GM19023 (cell line): ENCODE measurements at regions not wholly inside any gene's neighbourhood (a gene's known extent, or its start where the extent isn't known, plus 50 kb on each side); places are given as distances from the start of the nearest gene placed in this dataset.
"Not testable (repeated sequence)": the region's sequence is repeated elsewhere in the genome, so short reads cannot be mapped to it uniquely, and the experiment has no call there.

Source experiments
- ATAC-seq: cut with Tn5 transposase; IDR thresholded peaks from one replicate; pipeline ENCODE4 v1.9.1; 2021; ENCODE audit warnings: mild to moderate bottlenecking, moderate library complexity; ENCODE audit not compliant: unreplicated experiment

- no peak for ATAC-seq
Observed at GRCh38 chr12:115813256-115813655, 464.2 kb downstream of the MED13L start.

- ATAC-seq, result no peak
Observed at GRCh38 chr12:115811929-115812328, 465.6 kb downstream of the MED13L start.

- ATAC-seq, result no peak
Observed at GRCh38 chr12:115811045-115811444, 466.4 kb downstream of the MED13L start.

GRCh38 chr12:115810122-115810901 lies 467.2 kb downstream of the MED13L start:
- ATAC-seq, result no peak

GRCh38 chr12:115806000-115806399 lies 471.5 kb downstream of the MED13L start:
- ATAC-seq, result no peak

- ATAC-seq, result no peak
Observed at GRCh38 chr12:115802767-115803166, 474.7 kb downstream of the MED13L start.

GRCh38 chr12:115801871-115802270 lies 475.6 kb downstream of the MED13L start:
- no peak for ATAC-seq

GRCh38 chr12:115799610-115800009 lies 477.9 kb downstream of the MED13L start:
- ATAC-seq, result no peak

- ATAC-seq, result no peak
Observed at GRCh38 chr12:115798309-115798917, 479.1 kb downstream of the MED13L start.

GRCh38 chr12:115794659-115795081 lies 482.8 kb downstream of the MED13L start:
- no peak for ATAC-seq

- no peak for ATAC-seq
Observed at GRCh38 chr12:115791331-115791730, 486.2 kb downstream of the MED13L start.

- ATAC-seq, result no peak
Observed at GRCh38 chr12:115790526-115790925, 487.0 kb downstream of the MED13L start.

- ATAC-seq, result not testable (repeated sequence)
Observed at GRCh38 chr12:115786490-115786889, 491.0 kb downstream of the MED13L start.

- no peak for ATAC-seq
Observed at GRCh38 chr12:115785548-115785947, 491.9 kb downstream of the MED13L start.

- no peak for ATAC-seq
Observed at GRCh38 chr12:115776399-115776798, 501.1 kb downstream of the MED13L start.

GRCh38 chr12:115774148-115774895 lies 503.2 kb downstream of the MED13L start:
- ATAC-seq, result no peak

- ATAC-seq, result no peak
Observed at GRCh38 chr12:115771601-115772000, 505.9 kb downstream of the MED13L start.

- no peak for ATAC-seq
Observed at GRCh38 chr12:115771065-115771464, 506.4 kb downstream of the MED13L start.

GRCh38 chr12:115770643-115771042 lies 506.9 kb downstream of the MED13L start:
- ATAC-seq, result no peak

- ATAC-seq, result no peak
Observed at GRCh38 chr12:115767916-115768315, 509.6 kb downstream of the MED13L start.

GRCh38 chr12:115763982-115764621 lies 513.4 kb downstream of the MED13L start:
- ATAC-seq, result no peak
